ENCODE measurements at regions not wholly inside any gene's neighbourhood (a gene's known extent, or its start where the extent isn't known, plus 50 kb on each side); places are given as distances from the start of the nearest gene placed in this dataset.

DNA sequence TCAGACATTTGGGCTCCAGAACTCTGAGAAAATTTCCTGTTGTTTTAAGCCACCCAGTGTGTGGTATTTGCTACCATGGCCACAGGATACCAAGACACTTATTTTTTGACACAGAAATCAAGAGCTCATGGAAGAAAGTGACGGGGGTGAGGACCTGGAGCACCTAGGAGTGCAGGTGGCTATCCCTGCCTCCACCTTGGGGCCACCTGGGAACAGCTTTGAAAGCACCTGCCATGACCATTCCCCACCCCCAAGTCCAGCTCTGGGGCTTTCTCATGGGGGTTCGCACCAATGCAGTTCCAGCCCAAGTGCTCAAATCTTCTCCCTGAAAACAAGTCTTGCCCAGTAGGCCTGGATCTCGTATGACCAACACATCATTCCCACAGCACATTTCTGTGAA, 214.9 kb upstream of the IRX1 start:
- H3K27ac ChIP-seq: no peak overlapping the region
- no peaks in the 10 kb centered on the region for H3K36me3 ChIP-seq
- H3K9me3 ChIP-seq: no peaks in the 10 kb centered on the region
- no peak for TF ChIP-seq EP300 (IDR thresholded peaks at IDR 0.05; ENCODE audit: low read depth)
- TF ChIP-seq, protein P1, sequence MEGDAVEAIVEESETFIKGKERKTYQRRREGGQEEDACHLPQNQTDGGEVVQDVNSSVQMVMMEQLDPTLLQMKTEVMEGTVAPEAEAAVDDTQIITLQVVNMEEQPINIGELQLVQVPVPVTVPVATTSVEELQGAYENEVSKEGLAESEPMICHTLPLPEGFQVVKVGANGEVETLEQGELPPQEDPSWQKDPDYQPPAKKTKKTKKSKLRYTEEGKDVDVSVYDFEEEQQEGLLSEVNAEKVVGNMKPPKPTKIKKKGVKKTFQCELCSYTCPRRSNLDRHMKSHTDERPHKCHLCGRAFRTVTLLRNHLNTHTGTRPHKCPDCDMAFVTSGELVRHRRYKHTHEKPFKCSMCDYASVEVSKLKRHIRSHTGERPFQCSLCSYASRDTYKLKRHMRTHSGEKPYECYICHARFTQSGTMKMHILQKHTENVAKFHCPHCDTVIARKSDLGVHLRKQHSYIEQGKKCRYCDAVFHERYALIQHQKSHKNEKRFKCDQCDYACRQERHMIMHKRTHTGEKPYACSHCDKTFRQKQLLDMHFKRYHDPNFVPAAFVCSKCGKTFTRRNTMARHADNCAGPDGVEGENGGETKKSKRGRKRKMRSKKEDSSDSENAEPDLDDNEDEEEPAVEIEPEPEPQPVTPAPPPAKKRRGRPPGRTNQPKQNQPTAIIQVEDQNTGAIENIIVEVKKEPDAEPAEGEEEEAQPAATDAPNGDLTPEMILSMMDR (IDR thresholded peaks at IDR 0.05): no peak
- TF ChIP-seq POLR2AphosphoS5 (IDR thresholded peaks at IDR 0.05): no peak
- TF ChIP-seq POLR2A (IDR thresholded peaks at IDR 0.05): no peak
- intact Hi-C loops (cut with DNase I; ENCODE audit: low total_unique reads): no loop called here
- no peaks in the 10 kb centered on the region for H3K27me3 ChIP-seq
- in situ Hi-C loops (cut with MboI; ENCODE audit: low pct_ligation_motif_present in 1 of 4, low pct_unique_long_range_greater_than_20kb in 1 of 4, low sequenced_read_pairs in 3 of 4): no loop called here
- DNase-seq: no peak
- H3K4me1 ChIP-seq: no peaks in the 10 kb centered on the region
- H3K4me3 ChIP-seq: no peak overlapping the region
- 63% methylated on average over 3 of the region's 3 CpGs; no CpG with 5 or more reads in 1 of the 2 donors for WGBS, 2 donors (ENCODE audit: low coverage in 1 of 2)

DNA sequence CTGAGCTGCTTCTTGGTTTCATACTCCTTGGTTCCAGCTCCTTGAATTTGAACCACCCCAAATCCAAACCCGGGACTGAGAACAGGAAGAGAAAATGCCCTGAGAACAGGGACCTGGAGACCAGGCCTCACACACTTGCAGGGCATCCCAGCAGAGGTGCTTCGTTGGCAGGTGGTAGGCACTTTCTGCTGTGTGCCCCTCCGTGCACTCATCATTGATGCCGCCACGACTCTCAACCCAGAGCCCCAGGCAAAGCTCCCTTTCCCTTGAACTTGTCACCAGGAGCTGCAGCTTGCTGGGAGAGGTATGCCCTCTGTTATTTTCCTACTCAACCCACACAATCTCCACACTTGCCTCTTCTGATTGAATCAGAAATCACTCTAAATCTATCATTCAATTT, 217.8 kb upstream of the IRX1 start:
- no peak for DNase-seq
- TF ChIP-seq, protein P1 (IDR thresholded peaks at IDR 0.05): no peak
- TF ChIP-seq POLR2A (IDR thresholded peaks at IDR 0.05): no peak
- TF ChIP-seq POLR2AphosphoS5 (IDR thresholded peaks at IDR 0.05): no peak
- no peak for TF ChIP-seq EP300 (IDR thresholded peaks at IDR 0.05; ENCODE audit: low read depth)
- Histone ChIP-seq H3K27ac (no peak overlapping the region), H3K36me3 (no peaks in the 10 kb centered on the region), H3K9me3 (peaks cover 6% of the 10 kb centered on the region in 2 donors), H3K4me3 (no peak overlapping the region), H3K27me3 (no peaks in the 10 kb centered on the region), H3K4me1 (no peaks in the 10 kb centered on the region)
- in situ Hi-C loops (cut with MboI; ENCODE audit: low pct_ligation_motif_present in 1 of 4, low pct_unique_long_range_greater_than_20kb in 1 of 4, low sequenced_read_pairs in 3 of 4) (no loop called here), intact Hi-C loops (cut with DNase I; ENCODE audit: low total_unique reads) (no loop called here)
- WGBS, 2 donors (ENCODE audit: low coverage in 1 of 2): 82% methylated on average over 5 of the region's 5 CpGs; no CpG with 5 or more reads in 1 of the 2 donors

DNA sequence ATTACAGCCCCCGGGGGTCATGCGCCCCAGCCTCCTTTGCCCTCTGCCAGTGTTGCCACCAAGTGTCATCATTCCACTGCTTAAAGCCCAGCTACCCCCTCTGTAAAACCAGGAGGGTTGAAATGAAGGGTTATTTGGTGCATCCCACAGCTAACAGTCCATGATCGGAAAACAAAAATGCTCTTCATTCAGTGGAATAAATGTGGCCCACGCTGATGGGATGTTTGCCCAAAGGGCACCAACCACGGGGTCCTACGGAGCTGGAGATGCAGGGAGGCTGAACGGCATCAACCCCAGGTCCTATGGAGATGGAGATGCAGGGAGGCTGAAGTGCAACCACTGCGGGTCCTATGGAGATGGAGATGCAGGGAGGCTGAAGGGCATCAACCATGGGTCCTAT, 218.5 kb upstream of the IRX1 start:
- H3K27ac ChIP-seq: no peak overlapping the region
- intact Hi-C loops (cut with DNase I; ENCODE audit: low total_unique reads) (no loop called here), in situ Hi-C loops (cut with MboI; ENCODE audit: low pct_ligation_motif_present in 1 of 4, low pct_unique_long_range_greater_than_20kb in 1 of 4, low sequenced_read_pairs in 3 of 4) (no loop called here)
- WGBS, 2 donors (ENCODE audit: low coverage in 1 of 2): 74 to 88% methylated on average over 5 to 8 of the region's 8 CpGs
- TF ChIP-seq, protein P1 (IDR thresholded peaks at IDR 0.05): no peak
- TF ChIP-seq POLR2A (IDR thresholded peaks at IDR 0.05) (no peak), POLR2AphosphoS5 (IDR thresholded peaks at IDR 0.05) (no peak), EP300 (IDR thresholded peaks at IDR 0.05; ENCODE audit: low read depth) (no peak)
- no peaks in the 10 kb centered on the region for H3K27me3 ChIP-seq
- H3K9me3 ChIP-seq: peaks cover 8 to 12% of the 10 kb centered on the region in 2 donors
- H3K4me1 ChIP-seq: no peaks in the 10 kb centered on the region
- H3K36me3 ChIP-seq: no peaks in the 10 kb centered on the region
- DNase-seq: no peak
- no peak overlapping the region for H3K4me3 ChIP-seq

DNA sequence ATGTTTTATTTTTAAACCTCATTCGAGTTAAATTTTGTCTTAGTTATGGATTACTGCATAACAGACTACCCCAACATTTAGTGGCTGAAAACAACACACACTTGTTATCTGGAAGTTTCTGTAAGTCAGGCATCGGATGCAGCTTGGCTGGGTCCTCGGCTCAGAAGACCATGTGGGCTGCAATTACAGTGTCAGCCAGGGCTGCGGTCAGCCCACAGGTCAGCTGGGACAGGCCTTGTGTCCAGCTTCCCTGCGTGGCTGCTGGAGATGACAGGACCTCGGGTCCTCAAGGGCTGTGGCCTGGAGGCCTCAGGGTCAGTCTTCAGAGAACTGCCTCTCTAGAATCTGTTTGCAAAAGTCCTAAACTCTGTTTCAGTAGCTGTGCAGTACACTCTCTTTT, 219.0 kb upstream of the IRX1 start:
- no peaks in the 10 kb centered on the region for H3K36me3 ChIP-seq
- no peak for DNase-seq
- WGBS, 2 donors (ENCODE audit: low coverage in 1 of 2): 46 to 59% methylated on average over 2 to 6 of the region's 6 CpGs
- intact Hi-C loops (cut with DNase I; ENCODE audit: low total_unique reads): no loop called here
- H3K27ac ChIP-seq: no peak overlapping the region
- TF ChIP-seq EP300 (IDR thresholded peaks at IDR 0.05; ENCODE audit: low read depth): no peak
- no peak for TF ChIP-seq POLR2A (IDR thresholded peaks at IDR 0.05)
- no peak for TF ChIP-seq POLR2AphosphoS5 (IDR thresholded peaks at IDR 0.05)
- TF ChIP-seq, protein P1 (IDR thresholded peaks at IDR 0.05): no peak
- H3K27me3 ChIP-seq: no peaks in the 10 kb centered on the region
- in situ Hi-C loops (cut with MboI; ENCODE audit: low pct_ligation_motif_present in 1 of 4, low pct_unique_long_range_greater_than_20kb in 1 of 4, low sequenced_read_pairs in 3 of 4): no loop called here
- H3K9me3 ChIP-seq: peaks cover 8 to 17% of the 10 kb centered on the region in 2 donors
- H3K4me1 ChIP-seq: no peaks in the 10 kb centered on the region
- no peak overlapping the region for H3K4me3 ChIP-seq

All from transverse colon (tissue), 4 donors.